HK-2 (cell line): ENCODE measurements at regions not wholly inside any gene's neighbourhood (a gene's known extent, or its start where the extent isn't known, plus 50 kb on each side); places are given as distances from the start of the nearest gene placed in this dataset.

Experiments
- DNase-seq: peaks from one replicate; pipeline ENCODE4 v3.0.0-alpha.2; 2018; ENCODE audit not compliant: unreplicated experiment

DNA sequence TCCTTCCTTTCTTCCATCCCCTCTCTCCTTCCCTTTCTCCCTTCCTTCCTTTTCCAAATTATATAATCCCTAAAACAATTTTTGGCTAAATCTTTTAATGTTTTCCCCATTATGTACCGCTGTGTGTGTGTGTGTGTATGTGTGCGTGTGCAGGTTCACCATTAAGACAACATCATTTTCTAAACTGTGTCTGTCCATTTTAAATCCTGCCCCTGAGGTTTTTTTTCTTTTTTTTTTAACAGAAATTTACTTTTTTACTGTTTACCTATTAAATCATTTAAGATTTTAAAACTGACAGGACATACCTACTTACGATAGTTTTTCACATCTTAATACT, 366.3 kb upstream of the EPHA7 start:
- no peak for DNase-seq

DNA sequence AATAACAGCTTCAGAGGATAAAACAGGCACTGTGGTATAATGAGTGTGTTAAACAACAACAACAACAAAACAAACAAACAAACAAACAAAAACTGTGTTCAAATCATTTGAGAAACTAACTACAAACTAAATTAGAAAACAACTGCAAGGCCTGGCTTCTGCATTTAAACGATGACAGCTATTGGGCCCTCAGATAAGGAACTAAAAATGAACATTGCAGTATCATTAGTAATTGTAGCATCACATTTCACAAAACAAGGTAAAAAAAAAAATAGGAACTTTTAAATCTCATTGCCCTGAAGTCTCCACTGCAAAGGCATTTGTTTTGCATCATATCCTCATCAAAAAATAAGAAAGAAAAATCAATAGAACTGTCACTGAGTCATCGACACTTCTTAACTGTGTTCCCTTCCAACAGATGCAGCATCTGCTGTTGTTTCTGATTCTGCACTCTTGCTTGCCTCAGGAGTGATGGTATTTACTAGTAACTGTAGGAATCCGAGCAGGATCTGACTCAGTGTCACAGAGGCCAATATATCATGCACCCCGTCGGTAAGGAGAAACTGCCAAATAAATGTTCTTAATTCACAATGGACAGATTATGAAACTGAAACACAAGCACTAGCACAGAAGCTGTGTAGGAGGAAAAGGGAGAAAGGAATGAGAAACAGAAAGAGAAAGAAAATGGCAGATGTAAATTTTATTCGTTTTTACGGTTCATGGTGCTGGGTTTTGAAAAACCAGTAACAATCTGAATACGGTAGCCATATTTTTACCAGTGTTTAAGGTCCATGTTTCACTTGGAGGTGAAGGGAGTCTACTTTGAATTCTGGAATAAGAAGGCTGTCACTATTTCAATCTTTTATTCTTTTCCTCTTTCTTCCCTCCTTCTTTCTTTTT, 365.7 kb upstream of the EPHA7 start:
- no peak for DNase-seq

DNA sequence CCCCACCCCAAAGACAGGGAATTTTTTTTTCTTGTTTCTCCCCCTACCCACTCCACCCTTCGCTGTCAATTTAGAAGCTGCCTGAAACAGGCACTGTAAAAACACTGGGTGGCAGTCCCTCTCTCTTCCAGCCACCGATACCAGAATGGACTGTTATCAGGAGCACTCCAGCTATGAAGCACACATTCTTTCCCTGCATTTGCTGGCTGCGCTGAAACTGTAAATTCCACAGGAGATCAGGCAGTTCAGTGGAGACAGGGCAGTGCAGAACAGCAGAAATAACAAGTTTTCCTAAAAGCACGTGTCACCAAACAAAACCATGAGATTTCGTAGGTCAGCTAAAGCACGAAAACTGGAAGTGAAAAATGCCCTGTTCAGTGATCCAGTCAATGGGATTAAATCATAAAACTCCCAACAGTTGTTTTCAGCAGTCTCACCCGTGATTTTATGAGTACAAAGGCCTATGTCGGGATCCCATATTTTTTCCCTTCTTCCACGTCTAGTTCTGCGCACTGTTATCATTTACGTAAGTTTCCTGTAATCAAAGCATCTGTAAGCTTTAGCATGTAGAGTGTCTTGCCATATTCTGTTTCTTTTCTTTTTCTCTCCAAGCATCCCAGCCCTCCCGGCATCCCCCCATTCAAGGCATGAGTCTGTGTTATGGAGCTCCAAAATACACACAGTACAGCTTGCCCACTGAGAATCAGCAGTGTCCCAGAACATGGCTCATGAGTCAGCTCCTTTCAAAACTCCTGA, 359.9 kb upstream of the EPHA7 start:
- no peak for DNase-seq

DNA sequence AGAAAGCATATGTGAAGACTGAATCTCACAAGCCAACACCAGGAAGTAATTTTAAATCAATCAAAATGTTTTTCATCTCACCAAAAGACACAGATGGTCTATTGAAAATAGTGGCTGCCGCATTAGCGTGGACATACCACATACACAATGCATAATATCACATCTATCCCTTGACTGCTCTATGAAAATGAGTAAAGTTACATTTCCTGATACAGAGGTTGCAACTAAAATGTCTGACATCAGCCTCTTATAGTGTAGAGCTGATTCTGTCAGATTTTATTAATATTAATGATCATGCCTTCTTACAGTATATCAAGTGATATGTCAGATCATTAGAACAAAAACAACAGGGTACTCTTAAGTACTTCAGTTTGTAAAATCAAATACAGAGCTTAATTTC, 339.8 kb upstream of the EPHA7 start:
- DNase-seq: no peak

GRCh38 chr6:93751969-93752368, 332.6 kb upstream of the EPHA7 start:
- no peak for DNase-seq

DNA sequence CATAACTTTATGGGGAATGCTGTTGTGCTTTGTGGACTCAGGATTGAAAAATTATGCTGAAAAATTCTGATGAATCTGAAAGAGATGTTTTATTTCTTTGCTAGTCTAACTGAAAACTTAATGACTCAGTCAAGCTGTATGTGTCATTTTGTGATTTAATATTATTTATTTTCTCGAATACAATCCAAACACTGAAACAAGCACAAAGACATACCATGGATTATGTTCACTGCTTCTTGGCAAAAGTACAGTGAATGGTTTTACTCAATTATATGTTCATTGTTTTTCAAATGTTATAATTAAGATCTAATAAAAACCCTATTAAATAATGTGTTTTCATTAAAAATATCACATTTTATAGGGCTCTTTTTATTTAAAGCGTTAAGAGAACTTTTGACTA, 330.6 kb upstream of the EPHA7 start:
- no peak for DNase-seq

DNA sequence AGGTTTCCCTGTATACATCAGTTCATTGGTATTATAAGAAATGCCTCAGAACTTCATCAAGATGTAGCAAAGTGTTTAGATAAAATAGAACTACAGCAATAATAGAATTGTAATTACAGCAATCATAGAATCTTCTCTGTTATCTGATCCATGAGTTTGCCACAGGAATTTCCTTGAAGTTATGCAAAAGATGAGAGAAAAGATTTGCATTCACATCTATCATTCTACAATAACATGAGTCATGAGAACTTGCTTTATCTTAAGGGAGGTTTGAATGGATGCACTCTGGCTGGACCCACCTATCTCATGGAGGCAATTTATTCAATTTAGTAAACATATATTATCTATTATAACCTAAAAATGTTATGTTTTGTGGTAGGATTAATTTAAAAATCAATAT, 329.8 kb upstream of the EPHA7 start:
- no peak for DNase-seq

GRCh38 chr6:93746892-93747291, 327.5 kb upstream of the EPHA7 start:
- no peak for DNase-seq

GRCh38 chr6:93745306-93745705, 325.9 kb upstream of the EPHA7 start:
- no peak for DNase-seq

- no peak for DNase-seq
Measured at GRCh38 chr6:93735099-93735498, 315.7 kb upstream of the EPHA7 start.

DNA sequence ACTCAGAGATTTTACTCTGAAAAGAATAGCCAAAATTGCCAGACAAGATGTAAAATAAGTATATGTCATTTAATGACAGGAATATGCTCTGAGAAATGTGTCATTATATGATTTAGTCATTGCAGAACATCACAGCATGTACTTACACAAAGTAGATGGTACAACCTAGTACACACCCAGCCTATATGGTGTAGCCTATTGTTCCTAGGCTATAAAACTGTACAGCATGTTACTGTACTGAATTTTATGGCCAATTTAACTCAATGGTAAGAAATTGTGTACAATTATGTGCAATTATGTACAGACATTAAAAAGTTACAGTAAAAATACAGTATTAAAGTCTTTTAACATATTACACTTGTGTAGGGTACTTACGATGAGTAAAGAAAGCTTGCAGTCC, 311.9 kb upstream of the EPHA7 start:
- no peak for DNase-seq

DNA sequence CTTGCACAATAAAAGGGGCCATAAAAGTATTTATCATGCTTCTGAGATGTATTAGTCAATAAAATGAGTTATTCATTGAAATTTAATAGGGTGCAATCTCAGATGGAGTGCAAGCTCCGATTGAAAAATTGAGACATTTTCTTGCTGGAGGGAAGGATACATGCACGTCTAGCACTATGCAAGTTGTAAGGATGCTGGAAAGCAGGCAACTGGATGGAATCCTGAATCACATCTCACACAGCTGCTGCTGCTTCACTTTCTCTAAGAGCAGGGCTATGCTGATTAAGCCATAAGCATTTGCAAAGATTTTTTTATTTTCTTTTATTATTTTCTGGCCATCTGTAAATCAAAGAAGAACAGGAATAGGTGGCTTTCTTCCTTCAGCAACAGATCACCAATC, 308.8 kb upstream of the EPHA7 start:
- no peak for DNase-seq

DNA sequence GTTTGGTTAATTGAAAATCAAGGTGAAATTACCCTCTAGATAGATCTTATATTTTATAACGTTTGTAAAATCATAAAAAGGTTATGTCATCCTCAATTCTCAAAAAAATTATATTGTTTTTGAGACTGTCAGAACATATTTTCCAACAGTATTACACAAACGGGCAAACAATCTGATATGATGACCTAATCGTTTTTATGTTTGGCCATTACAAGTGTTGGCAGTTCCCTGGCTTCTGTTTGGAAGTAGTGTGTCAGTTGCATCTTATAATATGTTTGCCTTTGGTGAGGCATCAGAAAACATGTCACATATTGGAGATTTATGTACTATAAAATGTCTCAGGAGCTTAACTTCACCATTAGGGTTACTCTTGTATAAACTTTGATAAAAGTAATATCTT, 308.1 kb upstream of the EPHA7 start:
- no peak for DNase-seq

DNA sequence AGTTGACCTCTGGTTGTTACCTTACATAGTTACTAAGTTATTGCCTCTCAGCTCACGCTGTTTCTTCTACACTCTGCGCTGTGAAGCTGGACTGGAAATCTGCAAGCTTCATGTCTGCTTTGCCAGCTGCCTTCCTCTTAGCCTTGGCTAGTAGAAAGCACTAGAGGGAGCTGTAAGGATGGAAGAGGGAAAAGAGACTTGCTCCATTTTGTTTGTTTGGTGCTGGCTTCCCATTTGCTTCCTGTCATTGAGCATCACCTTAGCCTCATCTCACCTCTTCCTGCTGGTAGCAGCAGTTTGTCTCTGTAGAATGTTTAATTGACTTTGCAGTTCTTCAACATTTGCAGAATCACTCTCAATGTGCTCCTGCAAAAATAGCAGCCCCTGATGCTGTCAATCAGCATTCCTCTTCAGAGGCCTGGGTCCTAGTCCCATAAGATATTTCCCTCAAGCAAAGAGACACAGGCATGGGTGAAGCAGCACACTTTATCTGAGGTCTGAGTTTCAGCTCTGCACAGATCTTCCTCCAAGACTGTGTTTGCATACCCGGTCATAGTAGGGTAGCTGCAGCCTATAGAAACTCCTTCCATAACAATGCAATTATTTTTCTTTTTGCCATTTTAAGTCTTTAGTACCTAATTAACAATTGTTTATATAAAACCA, 302.2 kb upstream of the EPHA7 start:
- peak; percentile 10 for DNase-seq

DNA sequence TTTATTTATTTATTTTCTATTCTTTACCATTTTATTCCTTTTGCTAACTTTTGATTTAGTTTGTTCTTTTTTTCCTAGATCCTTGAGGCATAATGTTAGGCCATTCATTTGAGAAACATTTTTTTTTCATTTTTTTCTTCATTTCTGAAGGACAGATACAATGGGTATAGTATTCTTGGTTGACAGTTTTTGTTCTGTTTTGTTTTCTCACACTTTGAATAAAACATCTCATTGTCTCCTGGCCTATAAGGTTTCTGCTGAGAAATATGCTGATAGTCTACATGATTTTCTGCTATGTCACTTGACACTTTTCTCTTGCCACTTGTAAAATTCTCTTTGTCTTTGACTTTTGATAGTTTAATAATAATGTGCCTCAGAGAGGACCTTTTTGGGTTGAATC, 294.6 kb upstream of the EPHA7 start:
- no peak for DNase-seq

DNA sequence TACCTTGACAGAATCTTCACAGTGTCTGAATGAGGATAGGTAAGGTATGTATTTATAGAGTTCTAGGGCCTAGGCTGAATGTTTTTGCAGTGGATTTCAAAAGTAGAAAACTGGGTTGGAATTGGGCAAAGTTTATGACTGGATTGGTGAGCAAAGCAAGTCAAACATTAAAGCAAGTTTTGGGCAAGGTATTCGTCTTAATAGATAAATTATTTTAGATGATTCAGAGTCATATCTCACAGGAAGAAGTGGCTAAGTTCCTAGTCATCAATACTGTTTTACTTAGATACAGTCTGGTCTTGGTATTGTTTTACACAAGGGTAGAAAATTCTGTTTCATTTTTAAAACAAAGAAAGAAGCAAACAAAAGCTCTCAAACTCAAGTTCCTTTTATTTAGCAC, 284.1 kb upstream of the EPHA7 start:
- no peak for DNase-seq

GRCh38 chr6:93701526-93701925, 282.2 kb upstream of the EPHA7 start:
- no peak for DNase-seq

DNA sequence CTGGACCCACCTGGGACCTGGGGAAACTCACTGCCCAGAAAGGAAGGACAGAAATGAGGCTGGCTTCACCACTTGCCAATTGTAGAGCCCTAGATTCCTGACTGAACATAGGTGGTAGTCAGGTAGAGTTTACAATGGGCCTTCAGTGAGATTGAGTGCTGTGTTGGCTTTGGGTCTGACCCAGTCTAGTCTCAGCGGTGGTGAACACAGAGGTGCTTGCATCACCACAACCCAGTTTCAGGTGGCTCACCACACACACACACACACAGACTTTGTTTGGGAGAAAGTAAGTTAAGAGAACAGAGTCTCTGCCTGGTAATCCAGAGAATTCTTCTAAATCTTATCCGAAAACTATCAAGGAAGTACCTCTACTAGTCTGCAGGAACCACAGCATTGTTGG, 266.1 kb upstream of the EPHA7 start:
- no peak for DNase-seq

DNA sequence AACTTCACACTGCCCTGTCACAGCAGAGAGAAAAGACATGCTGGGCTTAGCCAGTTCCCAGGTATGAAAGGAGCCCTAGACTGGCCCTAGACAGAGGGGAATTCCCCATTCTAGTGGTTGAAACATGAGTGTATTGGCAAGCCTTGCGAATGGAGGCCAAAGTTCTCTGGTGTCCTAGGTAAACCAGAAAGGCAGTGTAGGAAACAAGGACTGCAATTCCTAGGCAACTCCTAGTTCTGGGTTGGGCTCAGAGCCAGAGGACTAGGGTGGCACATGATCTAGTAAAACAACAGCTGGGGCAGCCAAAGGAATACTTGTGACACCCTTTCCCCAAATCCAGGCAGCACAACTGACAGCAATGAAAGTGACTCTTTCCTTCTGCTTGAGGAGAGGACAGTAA, 265.0 kb upstream of the EPHA7 start:
- DNase-seq: no peak

DNA sequence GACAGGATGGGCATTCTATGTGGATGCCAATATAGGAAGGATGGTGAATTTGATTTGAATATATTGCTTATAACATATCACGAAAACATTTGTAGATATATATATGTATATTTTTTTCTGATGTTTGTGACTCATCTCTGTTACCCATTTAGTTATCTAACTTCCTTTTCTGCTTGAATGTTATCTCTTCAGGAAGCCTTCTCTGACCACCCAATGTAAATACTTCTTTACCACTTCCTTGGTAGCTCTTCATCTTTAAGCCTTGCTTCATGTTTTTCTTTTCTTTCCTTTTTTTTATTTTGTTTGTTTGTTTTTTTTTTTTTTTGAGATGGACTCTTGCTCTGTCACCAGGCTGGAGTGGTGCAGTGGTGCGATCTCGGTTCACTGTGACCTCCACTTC, 260.5 kb upstream of the EPHA7 start:
- no peak for DNase-seq

- no peak for DNase-seq
Measured at GRCh38 chr6:93678841-93679454, 259.6 kb upstream of the EPHA7 start.

DNA sequence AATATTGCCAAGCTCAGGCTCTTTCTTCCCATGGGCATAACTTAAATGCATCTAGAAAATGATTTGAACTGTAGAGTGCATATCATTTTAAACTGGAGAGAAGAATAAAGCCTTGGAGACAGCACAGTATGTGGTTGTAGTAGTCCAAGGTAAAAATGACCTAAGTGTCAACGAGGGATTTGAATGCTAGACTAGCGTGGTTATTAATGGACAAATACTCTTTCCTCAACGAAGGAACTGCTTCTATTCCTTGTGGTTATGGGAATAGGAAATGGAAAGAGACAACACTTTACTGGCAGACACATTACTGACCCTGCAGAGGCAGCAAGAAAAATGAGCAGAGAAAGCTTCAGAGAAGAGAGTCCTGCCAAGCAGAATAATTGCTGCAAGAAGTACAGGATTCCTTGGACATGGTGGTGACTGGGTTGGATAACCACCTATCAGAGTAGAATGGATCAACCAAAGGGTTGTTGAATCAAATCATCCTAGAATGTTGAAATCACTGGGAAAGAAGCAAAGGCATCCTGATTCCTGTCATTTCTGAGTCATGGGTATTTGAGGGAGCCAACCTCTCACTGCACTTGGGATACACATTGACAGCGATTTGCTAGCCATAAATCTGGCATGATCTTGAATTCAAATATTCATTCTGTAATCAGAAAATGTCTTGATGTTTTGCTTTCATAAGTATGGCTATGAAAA, 258.1 kb upstream of the EPHA7 start:
- DNase-seq: no peak
